ENCODE measurements at regions not wholly inside any gene's neighbourhood (a gene's known extent, or its start where the extent isn't known, plus 50 kb on each side); places are given as distances from the start of the nearest gene placed in this dataset.

DNA sequence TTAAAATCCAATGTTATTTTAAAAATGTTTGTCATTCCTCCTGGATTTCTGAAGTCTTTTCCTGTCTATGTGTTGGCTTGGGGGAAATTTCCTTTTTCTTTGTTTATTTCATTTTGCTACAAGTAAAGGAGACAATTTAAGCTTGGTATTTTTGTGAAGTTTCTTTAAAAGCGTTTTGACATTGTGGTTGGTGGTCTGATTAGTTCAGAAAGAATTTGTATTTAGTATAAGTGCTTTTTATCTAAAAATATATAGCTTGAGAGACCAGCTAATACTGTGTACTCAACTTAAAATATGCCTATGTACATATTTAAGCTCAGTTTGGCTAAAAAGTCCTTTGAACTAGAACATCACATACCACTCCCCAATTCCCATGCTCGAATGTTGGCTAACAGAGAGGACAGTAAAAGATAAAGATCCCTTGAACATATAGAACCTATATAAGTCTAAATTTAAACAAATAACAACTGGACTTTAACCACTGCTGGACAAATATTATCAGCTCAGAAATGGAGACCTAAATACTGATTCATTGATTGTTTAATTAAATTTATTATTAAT, 237.6 kb downstream of the TLE4 start:
- TF ChIP-seq, protein P1, sequence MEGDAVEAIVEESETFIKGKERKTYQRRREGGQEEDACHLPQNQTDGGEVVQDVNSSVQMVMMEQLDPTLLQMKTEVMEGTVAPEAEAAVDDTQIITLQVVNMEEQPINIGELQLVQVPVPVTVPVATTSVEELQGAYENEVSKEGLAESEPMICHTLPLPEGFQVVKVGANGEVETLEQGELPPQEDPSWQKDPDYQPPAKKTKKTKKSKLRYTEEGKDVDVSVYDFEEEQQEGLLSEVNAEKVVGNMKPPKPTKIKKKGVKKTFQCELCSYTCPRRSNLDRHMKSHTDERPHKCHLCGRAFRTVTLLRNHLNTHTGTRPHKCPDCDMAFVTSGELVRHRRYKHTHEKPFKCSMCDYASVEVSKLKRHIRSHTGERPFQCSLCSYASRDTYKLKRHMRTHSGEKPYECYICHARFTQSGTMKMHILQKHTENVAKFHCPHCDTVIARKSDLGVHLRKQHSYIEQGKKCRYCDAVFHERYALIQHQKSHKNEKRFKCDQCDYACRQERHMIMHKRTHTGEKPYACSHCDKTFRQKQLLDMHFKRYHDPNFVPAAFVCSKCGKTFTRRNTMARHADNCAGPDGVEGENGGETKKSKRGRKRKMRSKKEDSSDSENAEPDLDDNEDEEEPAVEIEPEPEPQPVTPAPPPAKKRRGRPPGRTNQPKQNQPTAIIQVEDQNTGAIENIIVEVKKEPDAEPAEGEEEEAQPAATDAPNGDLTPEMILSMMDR (IDR thresholded peaks at IDR 0.05) = no peak
- TF ChIP-seq EZH2 (IDR thresholded peaks at IDR 0.05) = no peak

Measured in neural progenitor cell (in vitro differentiated cells).